Brain microvascular endothelial cell (primary cell): ENCODE measurements at regions not wholly inside any gene's neighbourhood (a gene's known extent, or its start where the extent isn't known, plus 50 kb on each side); places are given as distances from the start of the nearest gene placed in this dataset.

Experiments
- DNase-seq: peaks from one replicate; pipeline ENCODE4 v3.0.0-alpha.2; 2020
- H3K27ac ChIP-seq: fragments of 250-450 bp; sonication (Bioruptor Pico); 2 replicates; pipeline ENCODE4 v1.5.1; 2020; ENCODE audit warnings: mild to moderate bottlenecking, moderate library complexity
- H3K27me3 ChIP-seq: fragments of 250-450 bp; sonication (Bioruptor Pico); replicated peaks from 2 replicates; pipeline ENCODE4 v1.5.1; 2020; ENCODE audit warnings: mild to moderate bottlenecking
- H3K36me3 ChIP-seq: fragments of 250-450 bp; sonication (Bioruptor Pico); replicated peaks from 2 replicates; pipeline ENCODE4 v1.5.1; 2020; ENCODE audit warnings: mild to moderate bottlenecking
- H3K4me3 ChIP-seq: 2 replicates; pipeline ENCODE4 v1.5.1; 2011; ENCODE audit warnings: low read depth, mild to moderate bottlenecking, control low read depth, low read length, moderate library complexity
- CTCF ChIP-seq: IDR thresholded peaks from 2 replicates; pipeline ENCODE4 v1.5.1; 2011; ENCODE audit warnings: low read depth, mild to moderate bottlenecking, moderate library complexity, low read length, control low read depth, inconsistent platforms; ENCODE audit errors: missing control alignments
- in situ Hi-C: cut with HindIII; loops from 2 replicates; pipeline ENCODE4 v1.10.0; 2017; ENCODE audit warnings: low sequenced_read_pairs, low pct_ligation_motif_present

GRCh38 chr2:64326578-64327050, 127.3 kb upstream of the LGALSL start:
- in situ Hi-C loops: no loop called here
- H3K4me3 ChIP-seq: no peak overlapping the region
- no peak for TF ChIP-seq CTCF
- H3K27ac ChIP-seq: no peak overlapping the region
- DNase-seq: no peak
- H3K36me3 ChIP-seq: no peaks in the 10 kb centered on the region
- peaks cover 3% of the 10 kb centered on the region for H3K27me3 ChIP-seq

- Histone ChIP-seq H3K27ac (no peak overlapping the region), H3K36me3 (no peaks in the 10 kb centered on the region), H3K27me3 (peaks cover 3% of the 10 kb centered on the region), H3K4me3 (no peak overlapping the region)
- no peak for DNase-seq
- TF ChIP-seq CTCF: no peak
- in situ Hi-C loops: no loop called here
These were observed 126.8 kb upstream of the LGALSL start for GRCh38 chr2:64327129-64327509.

GRCh38 chr2:64327510-64328414, 126.2 kb upstream of the LGALSL start:
- H3K4me3 ChIP-seq: no peak overlapping the region
- no peak for DNase-seq
- peak; percentile 65 for TF ChIP-seq CTCF
- in situ Hi-C loops: no loop called here
- no peak overlapping the region for H3K27ac ChIP-seq
- no peaks in the 10 kb centered on the region for H3K36me3 ChIP-seq
- H3K27me3 ChIP-seq: no peaks in the 10 kb centered on the region

DNA sequence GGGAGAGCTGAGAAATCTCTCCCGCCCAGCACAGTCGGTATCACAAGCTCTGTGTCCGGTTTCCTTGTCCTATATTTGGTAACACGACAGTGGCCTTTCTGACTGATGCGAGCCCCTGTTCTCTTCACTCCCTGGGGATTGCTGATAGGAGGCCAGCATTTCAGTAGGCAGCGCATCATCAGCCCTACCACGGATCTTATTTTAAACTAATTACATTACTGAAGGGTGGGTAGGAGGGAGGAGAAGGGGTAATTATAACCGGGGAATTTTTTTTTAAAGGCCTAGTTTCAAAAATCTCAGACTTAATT, 125.6 kb upstream of the LGALSL start:
- in situ Hi-C loops: no loop called here
- no peak for DNase-seq
- TF ChIP-seq CTCF: no peak
- H3K4me3 ChIP-seq: no peak overlapping the region
- H3K36me3 ChIP-seq: no peaks in the 10 kb centered on the region
- no peaks in the 10 kb centered on the region for H3K27me3 ChIP-seq
- no peak overlapping the region for H3K27ac ChIP-seq

GRCh38 chr2:64328756-64329155, 125.2 kb upstream of the LGALSL start:
- H3K36me3 ChIP-seq: no peaks in the 10 kb centered on the region
- in situ Hi-C loops: no loop called here
- no peak for TF ChIP-seq CTCF
- H3K27ac ChIP-seq: no peak overlapping the region
- no peaks in the 10 kb centered on the region for H3K27me3 ChIP-seq
- DNase-seq: no peak
- no peak overlapping the region for H3K4me3 ChIP-seq

DNA sequence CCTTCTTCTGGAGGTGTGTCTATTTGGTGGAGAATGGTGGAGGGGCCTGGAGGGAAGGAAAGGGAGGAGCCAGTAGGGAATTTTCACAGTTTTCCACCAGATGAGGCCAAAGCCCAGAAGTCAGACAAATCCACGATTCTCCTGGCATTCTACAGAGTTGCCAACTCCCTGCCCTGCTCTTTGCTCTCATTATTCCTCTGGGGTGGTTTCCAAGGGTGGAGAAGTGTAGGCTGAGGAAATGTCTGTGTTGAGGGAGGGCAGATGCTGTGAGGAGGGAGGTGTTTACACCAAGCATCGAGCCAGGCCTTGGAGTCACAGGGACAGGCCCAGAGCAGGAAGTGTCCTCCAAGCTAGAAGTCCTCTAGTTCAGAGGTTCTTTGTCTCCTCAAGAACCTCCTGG, 124.1 kb upstream of the LGALSL start:
- H3K4me3 ChIP-seq: no peak overlapping the region
- H3K36me3 ChIP-seq: no peaks in the 10 kb centered on the region
- no peak for TF ChIP-seq CTCF
- no peaks in the 10 kb centered on the region for H3K27me3 ChIP-seq
- DNase-seq: no peak
- no peak overlapping the region for H3K27ac ChIP-seq
- in situ Hi-C loops: no loop called here
